ENCODE measurements at regions not wholly inside any gene's neighbourhood (a gene's known extent, or its start where the extent isn't known, plus 50 kb on each side); places are given as distances from the start of the nearest gene placed in this dataset.

GRCh38 chr2:236858661-236859060, 227.0 kb upstream of the COPS8 start:
- DNase-seq: no peak

GRCh38 chr2:236859908-236860307, 225.8 kb upstream of the COPS8 start:
- DNase-seq: no peak

GRCh38 chr2:236861196-236861875, 224.4 kb upstream of the COPS8 start:
- no peak for DNase-seq

- DNase-seq: no peak
These were observed 223.7 kb upstream of the COPS8 start for GRCh38 chr2:236861944-236862343.

GRCh38 chr2:236862526-236862925, 223.2 kb upstream of the COPS8 start:
- DNase-seq: no peak

GRCh38 chr2:236862961-236863728, 222.5 kb upstream of the COPS8 start:
- DNase-seq: no peak

GRCh38 chr2:236863729-236864126, 222.0 kb upstream of the COPS8 start:
- no peak for DNase-seq

GRCh38 chr2:236865052-236865451, 220.6 kb upstream of the COPS8 start:
- no peak for DNase-seq

GRCh38 chr2:236866542-236867340, 218.9 kb upstream of the COPS8 start:
- DNase-seq: peak; percentile 20

GRCh38 chr2:236867441-236868260, 218.0 kb upstream of the COPS8 start:
- no peak for DNase-seq

- DNase-seq: no peak
These were observed 215.3 kb upstream of the COPS8 start for GRCh38 chr2:236870370-236870769.

- DNase-seq: peak; percentile 45
These were observed 214.1 kb upstream of the COPS8 start for GRCh38 chr2:236871500-236872001.

- DNase-seq: no peak
These were observed 213.7 kb upstream of the COPS8 start for GRCh38 chr2:236872015-236872414.

GRCh38 chr2:236872981-236873380, 212.7 kb upstream of the COPS8 start:
- no peak for DNase-seq

- DNase-seq: no peak
These were observed 212.1 kb upstream of the COPS8 start for GRCh38 chr2:236873636-236874035.

- no peak for DNase-seq
These were observed 210.7 kb upstream of the COPS8 start for GRCh38 chr2:236874866-236875481.

- DNase-seq: no peak
These were observed 209.7 kb upstream of the COPS8 start for GRCh38 chr2:236875906-236876505.

- no peak for DNase-seq
These were observed 209.0 kb upstream of the COPS8 start for GRCh38 chr2:236876642-236877041.

GRCh38 chr2:236877972-236878371, 207.7 kb upstream of the COPS8 start:
- DNase-seq: no peak

GRCh38 chr2:236879416-236879963, 206.2 kb upstream of the COPS8 start:
- DNase-seq: no peak

GRCh38 chr2:236882074-236882473, 203.6 kb upstream of the COPS8 start:
- DNase-seq: no peak
